Testis (tissue), 2 donors: ENCODE measurements at regions not wholly inside any gene's neighbourhood (a gene's known extent, or its start where the extent isn't known, plus 50 kb on each side); places are given as distances from the start of the nearest gene placed in this dataset.

Experiments
- DNase-seq: peaks from one replicate; pipeline ENCODE4 v3.0.0-alpha.2; 2019
- H3K27ac ChIP-seq, 2 donors: fragments of 200-600 bp; sonication (generic); one replicate each; pipeline ENCODE4 v1.5.1; 2019
- H3K27me3 ChIP-seq: fragments of 200-600 bp; sonication (generic); one replicate; pipeline ENCODE4 v1.5.1; 2019
- H3K36me3 ChIP-seq: fragments of 200-600 bp; sonication (generic); one replicate; pipeline ENCODE4 v1.5.1; 2017; ENCODE audit warnings: low read depth; ENCODE audit errors: missing control alignments
- H3K4me1 ChIP-seq: fragments of 200-600 bp; sonication (generic); one replicate; pipeline ENCODE4 v1.5.1; 2019
- H3K4me3 ChIP-seq, 2 donors: fragments of 200-600 bp; sonication (generic); one replicate each; pipeline ENCODE4 v1.5.1; 2017 to 2019
- H3K9me3 ChIP-seq: fragments of 200-600 bp; sonication (generic); one replicate; pipeline ENCODE4 v1.5.1; 2017
- POLR2A ChIP-seq: fragments of 450-650 bp; IDR thresholded peaks from one replicate; pipeline ENCODE4 v1.6.1; 2017; ENCODE audit warnings: antibody characterized with exemption, mild to moderate bottlenecking, moderate library complexity
- WGBS, 2 donors: methylation state at CpG; one replicate each; pipeline ENCODE4 v1.1.5; 2018; 5-methylcytosine and 5-hydroxymethylcytosine counted together
- intact Hi-C: fragments of 100-400 bp; cut with DNase I; formaldehyde crosslinking; loops from one replicate; pipeline ENCODE4 v1.15.1; 2023; ENCODE audit warnings: low total_unique reads
- TF ChIP-seq, protein P1 (sequence below), 3 experiments: fragments of 450-650 bp in 2 of 3; fragments of 200-600 bp in 1 of 3; sonication (generic) in 1 of 3; IDR thresholded peaks; one replicate each; pipeline ENCODE4 v1.5.1; 2016 to 2019; ENCODE audit warnings: antibody characterized with exemption in 3 of 3, mild to moderate bottlenecking in 2 of 3, moderate library complexity in 1 of 3

DNA sequence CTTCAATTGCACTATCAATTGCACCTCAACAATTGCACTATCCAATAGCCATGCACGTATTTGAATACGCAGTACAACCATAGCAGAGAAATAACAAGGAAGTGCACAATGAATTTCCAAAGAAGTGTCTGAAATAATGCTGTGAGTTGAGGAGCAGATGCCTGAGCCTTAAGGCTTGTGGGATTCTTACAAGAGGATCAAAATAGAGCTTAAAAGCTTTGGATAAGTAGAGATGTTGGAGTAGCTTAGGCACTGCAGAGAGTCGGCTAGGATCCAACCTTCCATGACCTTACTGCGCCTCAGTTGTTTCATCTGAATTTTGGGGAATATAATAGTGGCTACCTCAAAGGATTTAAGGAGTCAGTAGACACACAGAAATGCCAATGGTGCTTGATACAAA, 196.1 kb upstream of the FLRT2 start:
- no peak for TF ChIP-seq POLR2A
- TF ChIP-seq, protein P1, sequence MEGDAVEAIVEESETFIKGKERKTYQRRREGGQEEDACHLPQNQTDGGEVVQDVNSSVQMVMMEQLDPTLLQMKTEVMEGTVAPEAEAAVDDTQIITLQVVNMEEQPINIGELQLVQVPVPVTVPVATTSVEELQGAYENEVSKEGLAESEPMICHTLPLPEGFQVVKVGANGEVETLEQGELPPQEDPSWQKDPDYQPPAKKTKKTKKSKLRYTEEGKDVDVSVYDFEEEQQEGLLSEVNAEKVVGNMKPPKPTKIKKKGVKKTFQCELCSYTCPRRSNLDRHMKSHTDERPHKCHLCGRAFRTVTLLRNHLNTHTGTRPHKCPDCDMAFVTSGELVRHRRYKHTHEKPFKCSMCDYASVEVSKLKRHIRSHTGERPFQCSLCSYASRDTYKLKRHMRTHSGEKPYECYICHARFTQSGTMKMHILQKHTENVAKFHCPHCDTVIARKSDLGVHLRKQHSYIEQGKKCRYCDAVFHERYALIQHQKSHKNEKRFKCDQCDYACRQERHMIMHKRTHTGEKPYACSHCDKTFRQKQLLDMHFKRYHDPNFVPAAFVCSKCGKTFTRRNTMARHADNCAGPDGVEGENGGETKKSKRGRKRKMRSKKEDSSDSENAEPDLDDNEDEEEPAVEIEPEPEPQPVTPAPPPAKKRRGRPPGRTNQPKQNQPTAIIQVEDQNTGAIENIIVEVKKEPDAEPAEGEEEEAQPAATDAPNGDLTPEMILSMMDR (IDR thresholded peaks at IDR 0.05), result no peak
- intact Hi-C loops, result no loop called here
- DNase-seq, result no peak
- 94 to 98% methylated on average over 4 of the region's 4 CpGs for WGBS, 2 donors
- Histone ChIP-seq H3K4me1 (no peaks in the 10 kb centered on the region), H3K9me3 (no peaks in the 10 kb centered on the region), H3K36me3 (no peaks in the 10 kb centered on the region), H3K27me3 (no peaks in the 10 kb centered on the region), H3K27ac (no peak overlapping the region), H3K4me3 (no peak overlapping the region)

DNA sequence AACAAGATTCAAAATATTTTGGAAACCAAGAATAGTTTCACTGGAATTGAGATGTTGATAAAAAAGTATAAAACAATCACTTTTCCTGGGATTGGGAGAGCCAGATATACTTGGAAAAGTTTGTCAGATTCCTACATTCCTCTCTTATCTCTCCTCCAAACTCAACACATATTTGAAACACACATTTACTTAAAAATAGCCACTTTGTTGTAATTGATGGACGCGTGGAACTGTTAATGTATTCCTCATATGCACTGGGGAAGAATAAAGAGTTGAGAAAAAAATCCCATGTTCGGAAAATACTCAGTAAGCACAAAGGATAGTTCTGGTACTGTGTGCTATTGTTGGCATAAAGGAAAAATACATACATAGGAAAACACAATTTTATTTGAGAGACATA, 195.6 kb upstream of the FLRT2 start:
- H3K36me3 ChIP-seq, result no peaks in the 10 kb centered on the region

DNA sequence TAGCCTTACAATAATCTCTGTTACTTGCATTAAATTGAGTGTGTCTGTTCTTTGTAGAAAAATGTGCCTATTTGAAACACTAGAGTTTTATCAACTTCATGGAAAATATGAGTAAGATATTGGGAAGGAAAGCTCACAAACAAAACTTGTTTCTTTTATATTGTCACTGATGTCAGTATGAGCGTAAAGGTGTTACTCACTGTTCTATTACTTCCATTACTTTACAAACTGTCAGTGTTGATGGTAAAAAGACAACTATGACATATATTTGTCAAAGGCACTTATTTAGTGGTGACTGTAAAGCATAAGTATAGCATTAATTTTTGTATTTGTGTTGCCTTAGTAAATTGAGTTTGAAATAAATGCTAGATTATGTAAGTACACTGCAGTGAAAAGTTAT, 193.7 kb upstream of the FLRT2 start:
- TF ChIP-seq, protein P1 (IDR thresholded peaks at IDR 0.05), result no peak
- TF ChIP-seq POLR2A, result no peak
- no peak for DNase-seq
- WGBS, 2 donors, result 91 to 93% methylated on average over 1 of the region's 1 CpG
- Histone ChIP-seq H3K36me3 (no peaks in the 10 kb centered on the region), H3K27ac (no peak overlapping the region), H3K4me1 (no peaks in the 10 kb centered on the region), H3K4me3 (no peak overlapping the region), H3K27me3 (no peaks in the 10 kb centered on the region), H3K9me3 (no peaks in the 10 kb centered on the region)
- intact Hi-C loops, result no loop called here

More for the DNA sequence above, 195.6 kb upstream of the FLRT2 start:
- TF ChIP-seq, protein P1 (IDR thresholded peaks at IDR 0.05), result no peak
- no peak for TF ChIP-seq POLR2A
- Histone ChIP-seq H3K27me3 (no peaks in the 10 kb centered on the region), H3K27ac (no peak overlapping the region), H3K9me3 (no peaks in the 10 kb centered on the region), H3K4me3 (no peak overlapping the region), H3K4me1 (no peaks in the 10 kb centered on the region)
- WGBS, 2 donors, result 72 to 85% methylated on average over 3 of the region's 3 CpGs
- intact Hi-C loops, result no loop called here
- no peak for DNase-seq

DNA sequence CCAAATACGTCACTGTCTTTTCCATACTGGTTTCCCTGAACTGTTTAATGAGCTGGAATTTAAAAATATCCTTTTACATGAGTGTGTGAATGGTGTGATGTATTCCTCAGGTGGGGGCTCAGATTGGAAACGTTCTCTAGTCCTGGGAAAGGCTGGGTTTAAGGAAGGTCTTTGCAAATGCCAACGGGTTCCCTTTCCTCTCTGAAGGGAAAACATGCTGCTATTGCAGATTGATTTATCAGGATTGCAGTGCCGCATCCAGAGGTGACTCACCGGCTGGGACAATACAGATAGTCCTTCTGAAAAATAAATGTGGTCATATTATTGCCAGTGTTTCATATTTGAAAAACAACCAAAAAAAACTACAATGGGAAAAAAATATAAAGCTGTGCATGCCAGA, 193.1 kb upstream of the FLRT2 start:
- no peak for TF ChIP-seq POLR2A
- TF ChIP-seq, protein P1 (IDR thresholded peaks at IDR 0.05), result no peak
- DNase-seq, result no peak
- WGBS, 2 donors, result 72 to 90% methylated on average over 5 of the region's 5 CpGs
- Histone ChIP-seq H3K4me1 (no peaks in the 10 kb centered on the region), H3K27ac (no peak overlapping the region), H3K27me3 (no peaks in the 10 kb centered on the region), H3K4me3 (no peak overlapping the region), H3K9me3 (no peaks in the 10 kb centered on the region), H3K36me3 (no peaks in the 10 kb centered on the region)
- intact Hi-C loops, result no loop called here

DNA sequence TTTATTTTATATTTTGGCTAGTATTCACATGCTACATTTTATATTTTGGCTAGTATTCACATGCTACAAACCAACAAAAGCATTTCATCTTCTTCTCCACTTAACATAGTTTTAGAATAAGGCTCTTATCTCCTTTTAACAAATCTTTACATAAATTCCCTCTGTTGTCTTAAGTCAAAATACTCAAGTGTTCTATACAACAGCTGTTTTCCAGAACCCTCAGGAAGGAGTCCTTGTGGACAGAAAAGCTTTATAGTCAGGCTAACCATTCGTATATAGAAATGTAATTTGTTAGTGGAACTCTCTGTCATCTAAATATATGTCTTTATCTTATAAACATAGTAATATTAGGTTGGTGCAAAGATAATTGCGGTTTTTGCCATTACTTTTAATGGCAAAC, 191.0 kb upstream of the FLRT2 start:
- Histone ChIP-seq H3K4me1 (no peaks in the 10 kb centered on the region), H3K9me3 (no peaks in the 10 kb centered on the region), H3K27me3 (no peaks in the 10 kb centered on the region), H3K4me3 (no peak overlapping the region), H3K27ac (no peak overlapping the region), H3K36me3 (no peaks in the 10 kb centered on the region)
- no peak for TF ChIP-seq POLR2A
- TF ChIP-seq, protein P1 (IDR thresholded peaks at IDR 0.05), result no peak
- WGBS, 2 donors, result 87 to 89% methylated on average over 2 of the region's 2 CpGs
- intact Hi-C loops, result no loop called here
- no peak for DNase-seq
